SK-N-SH (cell line): ENCODE measurements at regions not wholly inside any gene's neighbourhood (a gene's known extent, or its start where the extent isn't known, plus 50 kb on each side); places are given as distances from the start of the nearest gene placed in this dataset.

Experiments
- ELF1 ChIP-seq: IDR thresholded peaks from 2 replicates; pipeline ENCODE4 v1.4.0; 2012
- FOXM1 ChIP-seq: IDR thresholded peaks from 2 replicates; pipeline ENCODE4 v1.4.0; 2012; ENCODE audit warnings: low read depth, mild to moderate bottlenecking
- TF ChIP-seq, protein P1 (sequence below): fragments of 200-600 bp; sonication (generic); IDR thresholded peaks from 2 replicates; pipeline ENCODE4 v1.6.1; 2017; ENCODE audit warnings: antibody characterized with exemption, mild to moderate bottlenecking, moderate library complexity
- TF ChIP-seq, protein P2 (sequence below): fragments of 150-350 bp; IDR thresholded peaks from 2 replicates; pipeline ENCODE4 v1.6.1; 2017; ENCODE audit warnings: antibody characterized with exemption, low read length, low read depth, borderline replicate concordance

DNA sequence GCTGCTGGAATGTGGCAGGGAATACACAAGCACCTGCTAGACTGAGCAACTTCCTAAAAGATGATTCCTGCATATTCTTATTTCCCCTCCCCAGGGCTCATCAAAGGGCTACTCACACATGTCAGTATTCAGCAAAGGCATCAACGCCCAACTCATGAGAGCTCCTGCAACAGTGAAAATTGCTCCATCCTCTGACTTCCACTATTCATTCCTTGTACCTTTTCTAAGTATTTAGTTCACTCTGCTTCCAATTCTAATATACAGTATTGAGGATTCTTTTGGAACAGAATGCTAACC, 84.1 kb downstream of the SCN11A start:
- TF ChIP-seq, protein P1, sequence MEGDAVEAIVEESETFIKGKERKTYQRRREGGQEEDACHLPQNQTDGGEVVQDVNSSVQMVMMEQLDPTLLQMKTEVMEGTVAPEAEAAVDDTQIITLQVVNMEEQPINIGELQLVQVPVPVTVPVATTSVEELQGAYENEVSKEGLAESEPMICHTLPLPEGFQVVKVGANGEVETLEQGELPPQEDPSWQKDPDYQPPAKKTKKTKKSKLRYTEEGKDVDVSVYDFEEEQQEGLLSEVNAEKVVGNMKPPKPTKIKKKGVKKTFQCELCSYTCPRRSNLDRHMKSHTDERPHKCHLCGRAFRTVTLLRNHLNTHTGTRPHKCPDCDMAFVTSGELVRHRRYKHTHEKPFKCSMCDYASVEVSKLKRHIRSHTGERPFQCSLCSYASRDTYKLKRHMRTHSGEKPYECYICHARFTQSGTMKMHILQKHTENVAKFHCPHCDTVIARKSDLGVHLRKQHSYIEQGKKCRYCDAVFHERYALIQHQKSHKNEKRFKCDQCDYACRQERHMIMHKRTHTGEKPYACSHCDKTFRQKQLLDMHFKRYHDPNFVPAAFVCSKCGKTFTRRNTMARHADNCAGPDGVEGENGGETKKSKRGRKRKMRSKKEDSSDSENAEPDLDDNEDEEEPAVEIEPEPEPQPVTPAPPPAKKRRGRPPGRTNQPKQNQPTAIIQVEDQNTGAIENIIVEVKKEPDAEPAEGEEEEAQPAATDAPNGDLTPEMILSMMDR = no peak
- TF ChIP-seq, protein P2, sequence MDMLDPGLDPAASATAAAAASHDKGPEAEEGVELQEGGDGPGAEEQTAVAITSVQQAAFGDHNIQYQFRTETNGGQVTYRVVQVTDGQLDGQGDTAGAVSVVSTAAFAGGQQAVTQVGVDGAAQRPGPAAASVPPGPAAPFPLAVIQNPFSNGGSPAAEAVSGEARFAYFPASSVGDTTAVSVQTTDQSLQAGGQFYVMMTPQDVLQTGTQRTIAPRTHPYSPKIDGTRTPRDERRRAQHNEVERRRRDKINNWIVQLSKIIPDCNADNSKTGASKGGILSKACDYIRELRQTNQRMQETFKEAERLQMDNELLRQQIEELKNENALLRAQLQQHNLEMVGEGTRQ = no peak
- TF ChIP-seq ELF1 = no peak
- no peak for TF ChIP-seq FOXM1
